ENCODE measurements at regions not wholly inside any gene's neighbourhood (a gene's known extent, or its start where the extent isn't known, plus 50 kb on each side); places are given as distances from the start of the nearest gene placed in this dataset.

GRCh38 chr2:181310967-181311366 lies 146.2 kb upstream of the ITGA4 start:
- ATAC-seq (no peak), DNase-seq (no peak)
- TF ChIP-seq CTCF (IDR thresholded peaks at IDR 0.05) = no peak
- no peaks in the 10 kb centered on the region for H3K36me3 ChIP-seq
- intact Hi-C loops (cut with DNase I) = no loop called here
- no peaks in the 10 kb centered on the region for H3K27me3 ChIP-seq
- H3K27ac ChIP-seq = no peak overlapping the region
- H3K4me3 ChIP-seq = no peak overlapping the region
- H3K9me3 ChIP-seq = no peaks in the 10 kb centered on the region
- H3K4me1 ChIP-seq = no peaks in the 10 kb centered on the region

GRCh38 chr2:181311837-181312236 lies 145.3 kb upstream of the ITGA4 start:
- TF ChIP-seq CTCF (IDR thresholded peaks at IDR 0.05) = no peak
- ATAC-seq (peak; percentile 48), DNase-seq (no peak)
- intact Hi-C loops (cut with DNase I) = no loop called here
- no peaks in the 10 kb centered on the region for H3K36me3 ChIP-seq
- H3K27ac ChIP-seq = peak overlapping the region; percentile 37
- no peaks in the 10 kb centered on the region for H3K4me1 ChIP-seq
- no peaks in the 10 kb centered on the region for H3K9me3 ChIP-seq
- H3K4me3 ChIP-seq = no peak overlapping the region
- no peaks in the 10 kb centered on the region for H3K27me3 ChIP-seq

- ATAC-seq (no peak), DNase-seq (no peak)
- Histone ChIP-seq H3K9me3 (no peaks in the 10 kb centered on the region), H3K27me3 (no peaks in the 10 kb centered on the region), H3K4me1 (no peaks in the 10 kb centered on the region), H3K36me3 (no peaks in the 10 kb centered on the region), H3K4me3 (no peak overlapping the region), H3K27ac (peak overlapping the region; percentile 37)
- intact Hi-C loops (cut with DNase I) = no loop called here
- TF ChIP-seq CTCF (IDR thresholded peaks at IDR 0.05) = no peak
Observed at GRCh38 chr2:181312515-181312927, 144.7 kb upstream of the ITGA4 start.

GRCh38 chr2:181313845-181314244 lies 143.3 kb upstream of the ITGA4 start:
- ATAC-seq (no peak), DNase-seq (no peak)
- intact Hi-C loops (cut with DNase I) = no loop called here
- no peak for TF ChIP-seq CTCF (IDR thresholded peaks at IDR 0.05)
- H3K4me1 ChIP-seq = no peaks in the 10 kb centered on the region
- H3K36me3 ChIP-seq = no peaks in the 10 kb centered on the region
- no peak overlapping the region for H3K27ac ChIP-seq
- no peak overlapping the region for H3K4me3 ChIP-seq
- H3K27me3 ChIP-seq = no peaks in the 10 kb centered on the region
- no peaks in the 10 kb centered on the region for H3K9me3 ChIP-seq

GRCh38 chr2:181314551-181314950 lies 142.6 kb upstream of the ITGA4 start:
- TF ChIP-seq CTCF (IDR thresholded peaks at IDR 0.05) = no peak
- no peak for ATAC-seq

GRCh38 chr2:181317511-181317910 lies 139.7 kb upstream of the ITGA4 start:
- Histone ChIP-seq H3K27ac (no peak overlapping the region), H3K9me3 (no peaks in the 10 kb centered on the region), H3K4me3 (no peak overlapping the region), H3K27me3 (no peaks in the 10 kb centered on the region), H3K4me1 (no peaks in the 10 kb centered on the region), H3K36me3 (no peaks in the 10 kb centered on the region)
- DNase-seq (no peak), ATAC-seq (no peak)
- TF ChIP-seq CTCF (IDR thresholded peaks at IDR 0.05) = no peak
- intact Hi-C loops (cut with DNase I) = no loop called here

More at GRCh38 chr2:181314551-181314950, 142.6 kb upstream of the ITGA4 start:
- intact Hi-C loops (cut with DNase I) = no loop called here
- Histone ChIP-seq H3K27ac (no peak overlapping the region), H3K9me3 (no peaks in the 10 kb centered on the region), H3K4me1 (no peaks in the 10 kb centered on the region), H3K27me3 (no peaks in the 10 kb centered on the region), H3K4me3 (no peak overlapping the region), H3K36me3 (no peaks in the 10 kb centered on the region)
- no peak for DNase-seq

All from upper lobe of right lung (tissue), 1 donor.